Fibroblast of the aortic adventitia (primary cell): ENCODE measurements at regions not wholly inside any gene's neighbourhood (a gene's known extent, or its start where the extent isn't known, plus 50 kb on each side); places are given as distances from the start of the nearest gene placed in this dataset.
"Not testable (repeated sequence)": the region's sequence is repeated elsewhere in the genome, so short reads cannot be mapped to it uniquely, and the experiment has no call there.

Experiments used
- DNase-seq: peaks from one replicate; pipeline ENCODE4 v3.0.0-alpha.2; 2010; ENCODE audit warnings: low read depth
- H3K4me3 ChIP-seq: 2 replicates; pipeline ENCODE4 v1.5.1; 2011; ENCODE audit warnings: low read depth, mild to moderate bottlenecking, control low read depth, low read length, moderate library complexity
- CTCF ChIP-seq: IDR thresholded peaks from 2 replicates; pipeline ENCODE4 v1.5.1; 2011; ENCODE audit warnings: mild to moderate bottlenecking, low read length, control low read depth, inconsistent platforms; ENCODE audit not compliant: insufficient read depth

GRCh38 chrX:63285375-63285774, 65.8 kb downstream of the SPIN4 start:
- no peak for TF ChIP-seq CTCF
- no peak overlapping the region for H3K4me3 ChIP-seq
- no peak for DNase-seq

DNA sequence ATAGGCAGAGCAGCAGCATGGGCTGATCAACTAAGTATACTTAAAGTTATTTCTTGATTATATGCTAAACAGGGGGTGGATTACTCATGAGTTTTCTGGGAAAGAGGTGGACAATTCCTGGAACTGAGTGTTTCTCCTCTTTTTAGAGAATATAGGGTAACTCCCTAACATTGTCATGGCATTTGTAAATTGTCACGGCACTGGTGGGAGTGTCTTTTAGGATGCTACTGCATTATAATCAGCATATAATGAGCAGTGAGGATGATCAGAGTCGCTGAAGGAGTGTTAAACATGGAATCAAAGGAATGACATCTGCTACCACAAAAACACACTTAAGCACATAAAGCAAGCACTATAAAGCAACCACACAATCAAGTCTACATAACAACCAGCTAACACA, 66.5 kb downstream of the SPIN4 start:
- TF ChIP-seq CTCF, result no peak
- H3K4me3 ChIP-seq, result no peak overlapping the region
- no peak for DNase-seq

DNA sequence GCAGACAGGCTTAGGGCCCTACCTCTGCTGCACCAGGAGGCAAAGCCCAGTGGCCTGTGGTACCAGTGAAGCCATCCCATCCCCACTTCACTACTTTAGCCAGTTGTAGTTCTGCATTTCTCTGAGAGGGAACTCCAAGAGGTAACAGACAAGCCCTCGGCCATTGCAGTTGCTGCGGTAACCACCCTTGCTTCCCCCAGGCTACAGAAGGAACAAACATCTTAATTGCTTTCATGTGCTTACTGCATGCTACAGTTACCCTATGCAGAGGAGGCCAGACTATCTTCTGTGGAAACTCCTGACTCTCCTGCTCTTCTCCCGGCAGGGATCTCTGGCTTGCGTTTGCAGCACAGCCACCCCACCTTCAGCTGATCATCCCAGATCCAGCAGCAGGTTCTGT, 67.8 kb downstream of the SPIN4 start:
- DNase-seq, result no peak
- TF ChIP-seq CTCF, result no peak
- H3K4me3 ChIP-seq, result no peak overlapping the region

DNA sequence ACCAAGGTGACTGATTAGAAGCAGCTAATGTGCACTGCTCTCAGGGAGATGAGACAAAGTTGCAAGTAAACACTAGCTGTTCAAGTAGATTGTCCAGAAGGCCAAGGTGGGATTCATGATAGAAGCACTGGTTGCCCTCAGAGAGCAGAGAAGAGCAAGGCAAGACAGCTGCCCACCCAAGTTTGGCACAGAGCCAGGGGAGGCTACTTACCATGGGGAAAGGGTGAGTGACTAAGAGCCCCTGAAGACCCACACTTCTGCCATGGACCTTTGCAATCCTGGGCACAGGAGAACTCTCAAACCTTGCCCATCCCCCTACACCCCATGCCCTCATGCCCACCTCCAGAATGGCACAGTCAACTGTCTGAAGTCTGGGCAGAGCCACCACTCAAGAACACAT, 68.3 kb downstream of the SPIN4 start:
- DNase-seq, result no peak
- no peak for TF ChIP-seq CTCF
- H3K4me3 ChIP-seq, result no peak overlapping the region

GRCh38 chrX:63282077-63282476, 69.1 kb downstream of the SPIN4 start:
- no peak for DNase-seq
- H3K4me3 ChIP-seq, result no peak overlapping the region

GRCh38 chrX:63281465-63281864, 69.7 kb downstream of the SPIN4 start:
- H3K4me3 ChIP-seq, result no peak overlapping the region
- no peak for DNase-seq
- no peak for TF ChIP-seq CTCF

More at GRCh38 chrX:63282077-63282476, 69.1 kb downstream of the SPIN4 start:
- no peak for TF ChIP-seq CTCF

GRCh38 chrX:63277394-63277793, 73.7 kb downstream of the SPIN4 start:
- not testable (repeated sequence) for H3K4me3 ChIP-seq, DNase-seq
